NT2/D1 (cell line): ENCODE measurements at regions not wholly inside any gene's neighbourhood (a gene's known extent, or its start where the extent isn't known, plus 50 kb on each side); places are given as distances from the start of the nearest gene placed in this dataset.

Source experiments
- SUZ12 ChIP-seq: IDR thresholded peaks from 2 replicates; pipeline ENCODE4 v1.6.1; 2011; ENCODE audit not compliant: insufficient read length, insufficient read depth; ENCODE audit errors: extremely low read depth
- ZNF274 ChIP-seq: IDR thresholded peaks from 2 replicates; pipeline ENCODE4 v1.6.1; 2011; ENCODE audit warnings: mild to moderate bottlenecking, low read depth, low read length

DNA sequence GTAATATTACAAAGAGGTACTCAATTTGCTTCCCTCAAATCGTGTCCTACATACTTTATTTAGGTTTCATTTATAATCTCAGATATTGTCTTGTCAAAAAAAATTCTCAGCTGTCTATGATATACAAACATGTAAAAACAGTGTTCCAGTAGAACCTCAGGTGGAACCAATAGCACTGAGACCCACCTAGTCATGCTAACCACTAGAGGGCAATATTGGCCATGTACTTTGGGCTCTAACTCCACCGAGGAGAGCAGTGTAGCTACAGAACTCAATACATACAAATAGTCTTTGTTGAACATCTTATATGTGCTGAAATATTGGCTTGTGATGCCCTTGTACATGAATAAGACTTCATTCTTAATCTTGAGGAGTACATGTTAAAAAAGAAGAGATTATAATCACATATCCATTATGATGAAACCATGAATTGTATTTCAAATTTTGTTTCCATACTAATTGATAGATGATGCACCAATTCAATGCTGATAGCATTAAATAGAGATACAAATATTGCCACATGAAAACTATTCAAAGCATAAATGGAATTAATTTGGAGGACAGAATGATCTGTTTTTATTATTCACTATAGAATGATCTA is 71.2 kb upstream of the CNTLN start:
- TF ChIP-seq ZNF274, result no peak
- TF ChIP-seq SUZ12, result no peak
